ENCODE measurements at regions not wholly inside any gene's neighbourhood (a gene's known extent, or its start where the extent isn't known, plus 50 kb on each side); places are given as distances from the start of the nearest gene placed in this dataset.

- no peak for DNase-seq
These were observed 365.6 kb upstream of the MGMT start for GRCh38 chr10:129101232-129101980.

GRCh38 chr10:129102906-129103693 lies 363.9 kb upstream of the MGMT start:
- DNase-seq, result no peak

GRCh38 chr10:129104266-129105045 lies 362.6 kb upstream of the MGMT start:
- DNase-seq, result no peak

- DNase-seq, result no peak
These were observed 361.8 kb upstream of the MGMT start for GRCh38 chr10:129105266-129105665.

GRCh38 chr10:129106314-129106713 lies 360.7 kb upstream of the MGMT start:
- DNase-seq, result no peak

- no peak for DNase-seq
These were observed 359.5 kb upstream of the MGMT start for GRCh38 chr10:129107525-129107924.

GRCh38 chr10:129108378-129108777 lies 358.7 kb upstream of the MGMT start:
- DNase-seq, result no peak

- no peak for DNase-seq
These were observed 358.0 kb upstream of the MGMT start for GRCh38 chr10:129108994-129109393.

- DNase-seq, result no peak
These were observed 356.3 kb upstream of the MGMT start for GRCh38 chr10:129110780-129111179.

GRCh38 chr10:129111922-129112321 lies 355.1 kb upstream of the MGMT start:
- no peak for DNase-seq

GRCh38 chr10:129114588-129114987 lies 352.5 kb upstream of the MGMT start:
- DNase-seq, result no peak

GRCh38 chr10:129116371-129116770 lies 350.7 kb upstream of the MGMT start:
- no peak for DNase-seq

- no peak for DNase-seq
These were observed 346.6 kb upstream of the MGMT start for GRCh38 chr10:129120441-129120840.

GRCh38 chr10:129122846-129123245 lies 344.2 kb upstream of the MGMT start:
- DNase-seq, result no peak

GRCh38 chr10:129123428-129123827 lies 343.6 kb upstream of the MGMT start:
- DNase-seq, result no peak

- no peak for DNase-seq
These were observed 340.1 kb upstream of the MGMT start for GRCh38 chr10:129126982-129127381.

GRCh38 chr10:129131457-129132132 lies 335.4 kb upstream of the MGMT start:
- no peak for DNase-seq

GRCh38 chr10:129133856-129134255 lies 333.2 kb upstream of the MGMT start:
- DNase-seq, result no peak

- no peak for DNase-seq
These were observed 332.7 kb upstream of the MGMT start for GRCh38 chr10:129134371-129134770.

- DNase-seq, result no peak
These were observed 331.4 kb upstream of the MGMT start for GRCh38 chr10:129135624-129136023.

GRCh38 chr10:129136074-129136473 lies 331.0 kb upstream of the MGMT start:
- no peak for DNase-seq

- DNase-seq, result no peak
These were observed 330.1 kb upstream of the MGMT start for GRCh38 chr10:129136951-129137350.
